ENCODE measurements at regions not wholly inside any gene's neighbourhood (a gene's known extent, or its start where the extent isn't known, plus 50 kb on each side); places are given as distances from the start of the nearest gene placed in this dataset.

DNA sequence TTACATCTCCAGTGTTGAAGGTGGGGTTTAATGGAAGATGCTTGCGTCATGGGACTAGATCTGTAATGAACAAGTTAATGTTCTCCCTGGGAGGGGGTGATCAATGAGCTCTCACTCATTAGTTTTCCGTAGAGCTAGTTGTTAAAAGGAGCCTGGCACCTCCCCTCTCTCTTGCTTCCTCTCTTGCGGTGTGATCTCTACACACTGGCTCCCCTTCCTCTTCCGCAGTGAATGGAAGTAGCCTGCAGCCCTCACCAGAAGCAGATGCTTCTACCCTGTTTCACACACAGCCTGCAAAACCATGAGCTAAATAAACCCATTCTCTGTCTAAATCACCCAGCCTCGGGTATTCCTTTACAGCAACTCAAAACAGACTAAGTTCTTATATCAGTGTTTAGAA is 318.8 kb downstream of the SLITRK1 start:
- TF ChIP-seq, protein P1, sequence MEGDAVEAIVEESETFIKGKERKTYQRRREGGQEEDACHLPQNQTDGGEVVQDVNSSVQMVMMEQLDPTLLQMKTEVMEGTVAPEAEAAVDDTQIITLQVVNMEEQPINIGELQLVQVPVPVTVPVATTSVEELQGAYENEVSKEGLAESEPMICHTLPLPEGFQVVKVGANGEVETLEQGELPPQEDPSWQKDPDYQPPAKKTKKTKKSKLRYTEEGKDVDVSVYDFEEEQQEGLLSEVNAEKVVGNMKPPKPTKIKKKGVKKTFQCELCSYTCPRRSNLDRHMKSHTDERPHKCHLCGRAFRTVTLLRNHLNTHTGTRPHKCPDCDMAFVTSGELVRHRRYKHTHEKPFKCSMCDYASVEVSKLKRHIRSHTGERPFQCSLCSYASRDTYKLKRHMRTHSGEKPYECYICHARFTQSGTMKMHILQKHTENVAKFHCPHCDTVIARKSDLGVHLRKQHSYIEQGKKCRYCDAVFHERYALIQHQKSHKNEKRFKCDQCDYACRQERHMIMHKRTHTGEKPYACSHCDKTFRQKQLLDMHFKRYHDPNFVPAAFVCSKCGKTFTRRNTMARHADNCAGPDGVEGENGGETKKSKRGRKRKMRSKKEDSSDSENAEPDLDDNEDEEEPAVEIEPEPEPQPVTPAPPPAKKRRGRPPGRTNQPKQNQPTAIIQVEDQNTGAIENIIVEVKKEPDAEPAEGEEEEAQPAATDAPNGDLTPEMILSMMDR (tag by site-specific recombination; IDR thresholded peaks at IDR 0.05): no peak
- TF ChIP-seq ATF2 (tag by site-specific recombination; IDR thresholded peaks at IDR 0.05; ENCODE audit: low read depth) (no peak), ZNF530 (tag by site-specific recombination; IDR thresholded peaks at IDR 0.05; ENCODE audit: low read depth) (no peak), ZNF580 (tag by site-specific recombination; IDR thresholded peaks at IDR 0.05) (no peak), YY1 (tag by site-specific recombination; IDR thresholded peaks at IDR 0.05) (no peak), SP2 (tag by site-specific recombination; IDR thresholded peaks at IDR 0.05) (no peak)
- TF ChIP-seq, protein P2, sequence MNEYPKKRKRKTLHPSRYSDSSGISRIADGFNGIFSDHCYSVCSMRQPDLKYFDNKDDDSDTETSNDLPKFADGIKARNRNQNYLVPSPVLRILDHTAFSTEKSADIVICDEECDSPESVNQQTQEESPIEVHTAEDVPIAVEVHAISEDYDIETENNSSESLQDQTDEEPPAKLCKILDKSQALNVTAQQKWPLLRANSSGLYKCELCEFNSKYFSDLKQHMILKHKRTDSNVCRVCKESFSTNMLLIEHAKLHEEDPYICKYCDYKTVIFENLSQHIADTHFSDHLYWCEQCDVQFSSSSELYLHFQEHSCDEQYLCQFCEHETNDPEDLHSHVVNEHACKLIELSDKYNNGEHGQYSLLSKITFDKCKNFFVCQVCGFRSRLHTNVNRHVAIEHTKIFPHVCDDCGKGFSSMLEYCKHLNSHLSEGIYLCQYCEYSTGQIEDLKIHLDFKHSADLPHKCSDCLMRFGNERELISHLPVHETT (tag by site-specific recombination; IDR thresholded peaks at IDR 0.05): no peak
